ENCODE measurements at regions not wholly inside any gene's neighbourhood (a gene's known extent, or its start where the extent isn't known, plus 50 kb on each side); places are given as distances from the start of the nearest gene placed in this dataset.
"Not testable (repeated sequence)": the region's sequence is repeated elsewhere in the genome, so short reads cannot be mapped to it uniquely, and the experiment has no call there.

DNA sequence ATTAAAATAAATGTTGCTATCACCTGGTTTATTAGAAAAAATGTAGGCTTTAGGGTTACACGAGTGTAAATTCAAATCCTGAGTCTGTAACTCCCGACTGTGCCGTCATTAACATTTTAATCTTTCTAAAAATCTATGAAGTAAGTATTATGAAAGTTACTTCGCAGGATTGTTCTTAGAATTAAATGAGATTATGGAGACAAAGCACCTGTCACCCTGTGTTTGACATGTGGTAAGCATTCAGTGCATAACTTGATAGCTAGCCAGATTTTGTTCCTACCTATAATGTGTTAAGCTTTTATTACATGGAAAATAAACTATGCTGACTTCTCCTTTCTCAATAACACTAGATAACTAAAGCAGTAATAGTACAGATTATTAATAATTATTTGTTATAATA lies 429.7 kb upstream of the MMS22L start:
- DNase-seq (ENCODE audit: low read depth, low spot score), result no peak
- in situ Hi-C loops (cut with HindIII; ENCODE audit: low pct_unique_long_range_greater_than_20kb, low sequenced_read_pairs), result no loop called here

DNA sequence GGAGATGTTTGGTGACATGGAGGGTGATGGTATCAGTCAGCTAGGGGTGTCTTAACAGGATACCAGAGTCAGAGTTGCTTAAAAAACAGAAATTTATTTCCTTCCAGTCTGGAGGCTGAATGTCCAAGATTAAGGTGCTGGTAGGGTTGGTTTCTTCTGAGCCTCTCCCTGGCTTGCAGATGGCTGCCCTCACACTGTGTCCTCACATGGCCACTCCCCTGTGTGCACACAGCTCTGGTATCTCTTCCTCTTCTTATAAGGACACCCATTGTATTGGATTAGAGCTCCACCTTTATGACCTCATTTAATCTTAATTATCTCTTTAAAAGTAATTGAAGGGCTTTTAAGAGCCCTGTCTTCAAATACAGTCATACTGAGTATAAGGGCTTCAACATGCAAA lies 431.8 kb upstream of the MMS22L start:
- in situ Hi-C loops (cut with HindIII; ENCODE audit: low pct_unique_long_range_greater_than_20kb, low sequenced_read_pairs), result no loop called here
- DNase-seq (ENCODE audit: low read depth, low spot score), result no peak

GRCh38 chr6:97717086-97717485 lies 434.1 kb upstream of the MMS22L start:
- in situ Hi-C loops (cut with HindIII; ENCODE audit: low pct_unique_long_range_greater_than_20kb, low sequenced_read_pairs), result no loop called here
- no peak for DNase-seq (ENCODE audit: low read depth, low spot score)

DNA sequence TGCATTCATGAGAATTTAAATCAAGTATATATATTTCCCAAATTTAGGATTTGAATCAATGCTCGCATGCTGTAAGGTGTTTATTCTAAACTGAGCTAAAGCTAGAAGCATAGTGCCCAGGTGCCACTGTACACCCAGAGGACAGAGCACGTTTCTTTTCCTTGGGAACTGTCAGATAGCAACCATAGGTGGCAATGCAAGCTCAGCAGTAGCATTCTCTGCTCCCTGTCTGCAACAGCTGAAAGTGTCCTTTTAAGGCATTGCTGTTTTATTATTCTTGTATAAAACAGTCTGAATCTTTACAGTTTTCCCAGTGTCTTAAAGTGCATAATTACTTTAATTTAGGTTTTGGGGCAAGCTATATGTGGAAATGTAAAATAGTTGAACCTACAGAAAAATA lies 443.4 kb upstream of the MMS22L start:
- peak; percentile 6 for DNase-seq (ENCODE audit: low read depth, low spot score)
- in situ Hi-C loops (cut with HindIII; ENCODE audit: low pct_unique_long_range_greater_than_20kb, low sequenced_read_pairs), result no loop called here

DNA sequence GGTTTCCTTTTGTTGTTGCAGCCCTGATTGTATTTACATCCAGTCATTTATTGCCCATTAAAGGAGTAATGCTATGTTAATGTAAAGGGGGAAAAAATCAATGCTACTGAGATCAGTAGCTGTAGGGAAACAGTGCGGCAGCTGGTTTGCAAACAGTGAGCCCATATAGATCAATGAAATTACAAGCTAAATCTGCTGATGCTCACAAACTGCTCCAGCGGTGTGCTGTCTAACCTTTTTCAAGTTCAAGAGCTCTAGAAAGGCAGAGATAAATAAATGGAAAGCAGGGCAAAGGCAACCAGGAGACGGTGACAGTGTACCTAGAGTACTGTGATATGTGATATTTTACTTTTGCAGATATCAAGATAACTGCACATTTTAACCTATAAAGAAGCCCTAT lies 449.0 kb upstream of the MMS22L start:
- in situ Hi-C loops (cut with HindIII; ENCODE audit: low pct_unique_long_range_greater_than_20kb, low sequenced_read_pairs), result no loop called here
- DNase-seq (ENCODE audit: low read depth, low spot score), result no peak

DNA sequence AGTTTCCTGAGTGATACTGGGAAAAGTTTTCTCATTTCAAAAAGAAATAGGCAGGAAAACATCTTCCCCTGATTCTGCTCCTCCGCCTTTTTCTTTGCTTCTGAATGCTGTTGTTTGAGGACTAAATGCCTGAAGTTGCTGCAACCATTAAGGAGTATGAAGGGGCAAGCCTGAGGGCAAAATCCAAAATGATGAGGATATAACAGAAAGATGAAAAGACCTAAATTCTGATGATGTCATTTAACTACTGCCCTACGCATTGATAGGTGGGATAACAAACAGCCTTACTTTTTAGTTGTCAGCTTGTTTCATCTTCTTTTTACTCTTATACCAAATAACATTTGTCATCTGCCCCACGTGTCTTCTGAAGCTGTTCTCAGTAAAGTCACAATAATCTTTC lies 474.6 kb upstream of the MMS22L start:
- in situ Hi-C loops (cut with HindIII; ENCODE audit: low pct_unique_long_range_greater_than_20kb, low sequenced_read_pairs), result no loop called here
- DNase-seq (ENCODE audit: low read depth, low spot score), result no peak

DNA sequence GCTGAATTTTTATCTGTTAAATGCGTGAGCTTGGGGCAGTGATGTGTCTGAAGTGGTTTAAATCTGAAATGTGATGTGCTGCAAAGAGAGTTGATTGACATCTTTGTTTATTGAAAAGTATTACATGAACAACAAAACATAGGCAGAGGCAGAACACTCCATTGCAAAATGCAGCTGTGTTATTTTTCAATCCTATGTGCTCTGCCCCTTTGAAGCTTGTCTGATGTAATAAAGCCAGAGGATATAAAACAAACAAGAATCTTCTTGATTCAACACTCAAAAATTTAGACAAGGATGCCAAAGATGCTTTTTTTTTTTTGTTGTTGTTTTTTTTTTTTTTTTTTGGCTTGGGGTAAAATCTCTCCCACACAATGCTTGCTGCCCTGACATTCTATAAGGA lies 482.4 kb upstream of the MMS22L start:
- in situ Hi-C loops (cut with HindIII; ENCODE audit: low pct_unique_long_range_greater_than_20kb, low sequenced_read_pairs), result no loop called here
- DNase-seq (ENCODE audit: low read depth, low spot score), result no peak

DNA sequence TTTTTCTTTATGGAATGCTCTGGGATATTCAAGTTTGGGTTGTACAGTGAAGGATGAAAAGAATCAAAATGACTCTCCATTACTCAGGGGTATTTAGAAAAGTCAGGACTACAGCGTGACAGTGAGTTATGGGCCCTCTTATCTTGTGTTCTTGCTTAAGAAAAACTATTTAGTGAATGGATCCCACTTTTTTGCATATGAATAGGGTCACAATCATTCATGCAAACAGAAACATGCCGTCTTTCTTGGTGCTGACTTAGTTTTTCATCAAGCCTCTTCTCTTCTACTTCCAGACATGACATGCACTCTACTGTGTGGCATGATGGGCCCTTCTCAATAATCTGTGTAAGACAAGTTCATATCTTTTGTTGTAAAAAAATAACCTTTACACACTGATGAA lies 488.4 kb upstream of the MMS22L start:
- in situ Hi-C loops (cut with HindIII; ENCODE audit: low pct_unique_long_range_greater_than_20kb, low sequenced_read_pairs), result no loop called here
- no peak for DNase-seq (ENCODE audit: low read depth, low spot score)

GRCh38 chr6:97775012-97775411 lies 492.0 kb upstream of the MMS22L start:
- in situ Hi-C loops (cut with HindIII; ENCODE audit: low pct_unique_long_range_greater_than_20kb, low sequenced_read_pairs), result no loop called here
- DNase-seq (ENCODE audit: low read depth, low spot score), result no peak

DNA sequence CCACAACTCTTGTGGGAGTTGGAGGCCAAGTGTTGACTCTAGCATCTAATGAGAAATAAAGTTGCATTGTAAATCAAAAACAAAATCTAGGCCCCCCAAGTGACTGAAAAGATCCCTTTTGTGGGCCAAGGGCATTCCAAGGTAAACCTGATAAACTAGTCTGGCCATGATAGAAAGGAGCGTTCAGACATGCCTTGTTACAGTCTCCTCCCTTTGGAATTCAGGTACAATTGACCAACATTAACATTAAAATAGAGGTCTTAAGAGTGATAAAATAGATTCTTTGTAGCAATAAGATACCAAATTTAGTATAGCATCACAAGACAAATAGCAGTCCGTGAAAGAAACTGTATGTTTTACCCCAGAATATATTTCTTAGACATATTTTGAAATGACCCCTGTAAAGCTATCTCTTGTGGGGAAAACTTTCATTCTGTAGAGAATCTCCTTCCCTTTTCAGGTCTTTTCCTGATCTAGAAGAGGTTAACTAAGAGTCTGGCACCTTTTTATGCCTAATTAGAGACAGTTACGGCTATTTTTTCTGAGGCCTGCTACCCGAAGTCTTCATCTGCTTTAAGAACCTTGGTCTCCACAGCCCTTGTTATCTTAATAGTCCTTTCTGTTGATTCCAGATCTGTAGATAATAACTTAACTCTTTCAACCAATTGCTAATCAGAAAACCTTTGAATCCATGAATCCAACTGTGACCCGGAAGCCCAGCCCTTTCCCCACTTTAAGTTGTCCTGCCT lies 495.4 kb upstream of the MMS22L start:
- in situ Hi-C loops (cut with HindIII; ENCODE audit: low pct_unique_long_range_greater_than_20kb, low sequenced_read_pairs), result no loop called here
- no peak for DNase-seq (ENCODE audit: low read depth, low spot score)

DNA sequence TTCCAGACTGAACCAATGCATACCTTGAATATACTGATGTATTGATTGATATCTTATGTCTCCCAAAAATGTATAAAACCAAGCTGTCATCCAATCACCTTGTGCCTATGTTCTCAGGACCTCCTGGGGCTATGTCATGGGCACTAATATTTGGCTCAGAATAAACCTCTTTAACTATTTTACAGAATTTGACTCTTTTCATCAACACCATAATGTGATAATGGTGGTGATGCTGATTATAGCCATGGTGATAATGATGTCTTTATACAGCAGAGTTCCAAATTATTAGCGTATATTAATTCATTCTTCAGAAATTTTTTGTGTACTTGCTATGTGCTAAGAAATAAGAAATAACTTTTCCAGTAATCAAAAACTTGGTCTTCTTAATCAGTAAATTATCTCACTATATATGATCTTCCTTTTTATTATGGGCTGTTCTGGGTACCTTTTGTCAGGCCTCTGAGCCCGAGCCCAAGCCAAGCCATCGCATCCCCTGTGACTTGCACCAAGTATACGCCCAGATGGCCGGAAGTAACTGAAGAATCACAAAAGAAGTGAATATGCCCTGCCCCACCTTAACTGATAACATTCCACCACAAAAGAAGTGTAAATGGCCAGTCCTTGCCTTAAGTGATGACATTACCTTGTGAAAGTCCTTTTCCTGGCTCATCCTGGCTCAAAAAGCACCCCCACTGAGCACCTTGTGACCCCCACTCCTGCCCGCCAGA lies 496.2 kb upstream of the MMS22L start:
- in situ Hi-C loops (cut with HindIII; ENCODE audit: low pct_unique_long_range_greater_than_20kb, low sequenced_read_pairs); DNase-seq (ENCODE audit: low read depth, low spot score): not testable (repeated sequence)

GRCh38 chr6:97790926-97791590 lies 508.0 kb upstream of the MMS22L start:
- no peak for DNase-seq (ENCODE audit: low read depth, low spot score)
- in situ Hi-C loops (cut with HindIII; ENCODE audit: low pct_unique_long_range_greater_than_20kb, low sequenced_read_pairs), result no loop called here

- in situ Hi-C loops (cut with HindIII; ENCODE audit: low pct_unique_long_range_greater_than_20kb, low sequenced_read_pairs), result no loop called here
- DNase-seq (ENCODE audit: low read depth, low spot score), result no peak
Observed at GRCh38 chr6:97805596-97805995, 522.6 kb upstream of the MMS22L start.

GRCh38 chr6:97812940-97813339 lies 529.9 kb upstream of the MMS22L start:
- no peak for DNase-seq (ENCODE audit: low read depth, low spot score)
- in situ Hi-C loops (cut with HindIII; ENCODE audit: low pct_unique_long_range_greater_than_20kb, low sequenced_read_pairs), result no loop called here

DNA sequence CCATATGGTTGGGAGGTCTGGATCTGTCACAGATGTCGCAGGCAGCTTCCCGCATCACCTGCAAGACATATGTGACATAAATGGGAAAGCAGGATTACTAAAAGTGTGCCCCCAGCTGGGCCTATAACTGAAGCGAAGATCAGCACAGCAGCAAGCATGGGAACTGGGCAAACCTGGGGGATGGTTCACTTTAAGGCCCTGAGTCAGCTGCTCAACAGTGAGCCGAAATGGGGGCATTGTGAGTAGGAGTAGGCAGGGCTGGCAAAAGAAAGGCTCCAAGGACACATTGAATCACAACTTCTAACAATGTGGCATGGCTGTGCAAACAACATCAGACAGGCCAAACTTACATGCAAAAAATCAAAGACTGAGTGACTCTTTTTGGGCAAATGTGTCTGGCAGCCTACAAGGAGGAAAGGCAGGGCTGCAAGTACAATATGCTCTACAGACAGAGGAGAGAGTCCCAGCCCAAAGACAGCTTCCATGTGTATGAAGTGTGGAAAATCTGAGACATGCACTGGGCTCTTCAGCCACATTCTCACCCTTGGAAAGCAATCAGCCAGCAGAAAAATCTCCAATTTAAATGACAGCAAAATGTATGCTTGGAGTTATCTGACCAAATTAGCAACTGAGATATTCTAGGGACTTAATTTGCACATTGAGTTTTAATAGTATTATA lies 531.0 kb upstream of the MMS22L start:
- in situ Hi-C loops (cut with HindIII; ENCODE audit: low pct_unique_long_range_greater_than_20kb, low sequenced_read_pairs), result no loop called here
- DNase-seq (ENCODE audit: low read depth, low spot score), result no peak

GRCh38 chr6:97815301-97815812 lies 532.3 kb upstream of the MMS22L start:
- in situ Hi-C loops (cut with HindIII; ENCODE audit: low pct_unique_long_range_greater_than_20kb, low sequenced_read_pairs), result no loop called here
- DNase-seq (ENCODE audit: low read depth, low spot score), result no peak

GRCh38 chr6:97816526-97816925 lies 533.5 kb upstream of the MMS22L start:
- in situ Hi-C loops (cut with HindIII; ENCODE audit: low pct_unique_long_range_greater_than_20kb, low sequenced_read_pairs), result no loop called here
- DNase-seq (ENCODE audit: low read depth, low spot score), result no peak

- no peak for DNase-seq (ENCODE audit: low read depth, low spot score)
- in situ Hi-C loops (cut with HindIII; ENCODE audit: low pct_unique_long_range_greater_than_20kb, low sequenced_read_pairs), result no loop called here
Observed at GRCh38 chr6:97819710-97820109, 536.7 kb upstream of the MMS22L start.

Data from SK-MEL-5 (cell line).